GM15510 (cell line): ENCODE measurements at regions not wholly inside any gene's neighbourhood (a gene's known extent, or its start where the extent isn't known, plus 50 kb on each side); places are given as distances from the start of the nearest gene placed in this dataset.

Source experiments
- POLR2A ChIP-seq: IDR thresholded peaks from 3 replicates; pipeline ENCODE4 v1.6.1; 2011; ENCODE audit warnings: borderline replicate concordance; ENCODE audit not compliant: insufficient read length; ENCODE audit errors: extremely low read depth

DNA sequence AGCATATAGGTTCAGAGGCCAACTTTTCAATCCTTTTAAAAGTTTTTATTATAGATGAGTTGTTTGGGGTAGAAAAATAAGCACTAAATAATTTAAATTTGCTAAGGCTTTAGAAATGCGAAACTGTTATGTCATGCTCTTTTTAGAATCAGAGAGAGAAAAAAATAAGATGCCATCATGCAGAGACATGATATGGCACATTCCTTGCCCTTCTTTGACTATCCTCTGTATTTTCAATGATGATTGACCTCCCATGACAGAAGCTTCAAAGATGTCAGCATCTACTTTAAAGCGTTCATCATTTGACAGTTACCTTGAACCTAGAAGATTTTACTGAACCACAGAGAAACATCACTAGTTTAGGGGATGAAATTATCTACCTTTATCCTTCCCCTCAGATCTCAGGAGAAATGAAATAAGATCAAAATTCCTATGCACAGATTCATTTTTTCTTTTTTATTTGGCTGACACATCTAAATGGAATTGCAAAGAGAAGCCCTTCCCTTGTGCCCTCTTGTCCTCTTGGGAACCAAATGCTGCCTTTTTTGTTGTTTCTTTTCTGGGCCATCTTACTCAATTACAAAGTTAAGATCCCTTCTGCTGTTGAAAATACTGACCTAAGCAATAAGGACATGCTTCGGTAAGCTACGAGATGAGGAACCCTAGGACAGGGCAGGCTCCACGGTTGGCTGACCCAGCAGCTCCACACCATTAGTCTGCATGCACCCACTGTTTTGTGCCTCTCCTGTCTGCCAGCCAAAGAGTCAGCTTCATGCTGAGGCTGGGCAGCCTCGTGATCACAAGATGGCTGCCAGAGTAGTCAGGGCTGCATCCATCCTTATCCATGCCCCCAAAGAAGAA lies 289.7 kb upstream of the TPM1 start:
- TF ChIP-seq POLR2A, result no peak

DNA sequence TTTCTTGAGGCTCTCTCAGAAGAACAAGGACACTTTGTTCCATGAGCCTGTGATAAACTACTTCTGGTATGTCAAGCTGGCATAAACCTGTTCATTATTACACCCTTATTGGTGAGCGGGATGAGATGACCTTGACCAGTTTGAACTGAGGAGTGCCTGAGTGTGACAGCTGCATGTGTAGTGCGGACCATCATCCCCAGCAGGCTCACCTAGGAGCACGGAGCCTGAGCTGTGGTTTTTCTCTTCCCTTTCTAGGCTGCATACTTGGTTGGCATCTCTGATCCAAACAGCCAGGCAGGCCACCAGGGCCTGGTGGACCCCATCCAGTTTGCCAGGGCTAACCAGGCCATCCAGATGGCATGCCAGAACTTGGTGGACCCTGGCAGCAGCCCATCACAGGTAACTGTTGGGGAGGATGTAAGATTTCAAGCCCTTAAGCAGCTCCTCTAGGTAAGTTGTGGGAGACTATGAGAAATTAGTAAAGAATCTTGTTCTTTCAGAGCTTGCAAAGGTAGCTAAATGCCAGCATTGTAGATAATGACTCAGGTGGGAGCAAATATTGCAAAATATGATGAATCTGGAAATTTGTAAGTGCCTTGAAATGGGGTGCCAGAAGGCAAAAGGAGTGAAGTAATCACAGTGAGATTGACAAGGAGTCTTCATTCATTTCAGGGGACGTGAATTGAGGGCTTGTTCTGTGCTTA lies 288.9 kb upstream of the TPM1 start:
- TF ChIP-seq POLR2A, result no peak

DNA sequence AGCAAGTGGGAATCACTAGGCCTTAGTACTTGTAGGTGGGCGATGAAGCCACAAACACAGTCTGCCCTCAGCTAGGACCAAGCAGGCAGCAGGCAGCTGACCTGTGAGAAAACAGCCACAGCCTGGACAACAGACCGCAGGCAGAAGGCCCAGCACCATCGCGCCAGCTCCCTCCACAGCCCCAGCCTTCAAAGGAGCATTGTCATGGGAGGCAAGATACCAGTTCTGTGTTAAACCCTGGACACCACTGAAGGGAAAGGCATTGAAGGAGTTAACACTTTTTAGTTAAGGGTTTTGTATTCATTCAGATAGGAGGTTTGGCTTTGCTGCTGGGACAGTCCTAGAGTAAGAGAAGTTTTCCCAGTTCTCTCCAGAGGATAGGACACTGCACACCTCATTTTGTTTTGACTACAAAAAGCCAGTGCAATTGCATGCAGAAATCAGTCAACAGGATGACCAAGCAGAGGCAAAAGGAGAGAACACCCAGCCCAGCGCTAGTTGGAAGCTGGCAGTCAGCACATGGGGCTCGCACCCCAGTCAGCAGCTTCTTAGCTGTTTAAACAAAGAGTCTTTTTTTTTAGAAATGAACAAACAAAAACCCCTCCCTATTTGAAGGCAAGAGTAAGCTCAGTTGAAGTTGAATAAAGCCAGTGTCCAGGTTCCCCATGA lies 286.1 kb upstream of the TPM1 start:
- no peak for TF ChIP-seq POLR2A

DNA sequence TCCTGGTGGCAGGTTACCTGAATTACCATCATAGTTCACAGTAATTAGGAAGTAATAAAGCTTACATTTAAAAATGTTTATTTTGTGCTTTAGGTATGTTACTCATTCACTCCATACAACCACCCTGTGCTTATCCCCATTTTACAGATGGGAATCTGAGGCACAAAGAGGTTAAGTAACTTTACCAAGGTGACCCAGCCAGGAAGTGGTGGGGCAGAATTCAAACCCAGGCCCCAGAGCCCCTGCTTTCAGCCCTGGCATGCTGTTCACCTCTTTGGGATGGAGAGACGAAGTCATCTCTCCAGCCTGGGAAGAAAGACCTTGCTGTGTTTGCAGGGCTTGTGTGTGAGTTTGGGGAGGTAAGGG lies 285.6 kb upstream of the TPM1 start:
- no peak for TF ChIP-seq POLR2A

DNA sequence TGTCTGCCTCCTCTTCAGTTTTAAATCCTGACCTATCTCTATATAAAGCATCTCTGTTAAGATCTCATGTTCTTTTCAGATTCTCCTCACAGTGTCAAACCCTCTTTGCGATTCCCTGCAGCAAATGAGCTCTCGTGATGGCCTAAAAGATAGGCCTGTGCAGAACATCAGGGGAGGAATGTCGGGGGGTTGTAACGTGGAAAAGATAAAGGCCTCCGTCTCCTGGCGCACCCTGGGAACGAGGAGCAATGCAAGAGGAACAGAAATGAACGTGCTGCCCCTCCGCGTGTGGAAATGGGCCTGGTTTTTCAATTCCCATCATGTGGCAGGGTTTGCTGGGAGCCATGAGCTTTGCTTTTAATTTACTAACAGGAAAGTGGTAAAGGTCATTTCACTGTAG lies 285.0 kb upstream of the TPM1 start:
- no peak for TF ChIP-seq POLR2A

DNA sequence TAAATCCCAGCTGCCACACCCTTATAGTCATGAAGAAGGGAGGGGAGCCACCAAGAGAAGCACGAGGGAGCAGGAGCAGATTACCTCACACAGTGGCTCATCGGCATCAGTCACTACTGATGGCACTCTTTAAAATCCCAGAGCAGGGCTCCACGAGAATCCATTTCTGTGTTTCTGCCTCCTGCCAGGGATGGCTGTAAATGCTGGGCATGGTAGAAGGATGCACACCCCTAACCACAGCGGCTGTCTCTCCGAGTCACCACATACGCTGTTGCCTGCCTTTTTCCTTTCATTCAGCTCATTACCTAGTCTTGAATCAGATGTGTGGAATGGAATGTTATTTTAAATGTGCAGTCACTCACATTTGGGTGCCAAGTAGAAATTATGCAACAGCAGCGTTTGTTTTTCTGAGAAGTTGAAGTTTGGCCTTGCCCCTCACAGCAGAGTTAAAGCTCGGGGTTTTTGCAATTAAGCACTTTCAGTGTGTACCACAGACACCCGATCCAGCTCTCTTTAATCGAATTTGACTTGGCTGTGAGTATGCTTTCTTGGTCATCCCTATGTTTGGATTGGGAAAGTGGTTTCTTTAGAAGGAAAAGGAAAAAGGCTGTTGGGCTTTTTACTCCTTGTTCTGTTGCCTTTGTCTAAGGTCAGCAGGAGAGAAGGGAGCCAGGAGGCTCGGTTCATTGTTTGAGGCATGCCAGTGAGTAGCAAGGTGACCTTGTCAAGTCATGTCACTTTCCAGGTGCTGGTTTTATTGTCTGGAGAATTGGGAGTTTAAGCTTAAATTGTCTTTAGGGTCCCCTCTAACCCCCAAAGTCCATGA lies 284.2 kb upstream of the TPM1 start:
- no peak for TF ChIP-seq POLR2A

DNA sequence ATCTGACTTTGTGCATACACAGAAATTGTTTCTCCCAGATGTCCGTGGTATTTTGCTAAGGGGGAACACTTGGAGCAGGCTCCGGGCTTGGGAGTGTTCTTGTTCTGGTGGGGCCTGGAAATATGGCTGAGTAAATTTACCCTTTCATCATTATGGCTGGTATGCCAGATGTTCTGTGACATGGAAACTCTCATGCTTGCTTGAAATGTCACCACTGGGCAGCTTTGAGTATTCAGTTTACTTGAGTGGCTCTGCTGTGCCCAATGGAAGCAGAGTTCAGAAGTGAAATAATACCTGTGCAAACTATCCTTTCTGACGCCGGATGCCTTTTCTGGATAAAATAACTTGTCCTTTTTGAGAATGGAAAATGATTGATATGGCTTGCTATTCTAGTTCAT lies 283.6 kb upstream of the TPM1 start:
- TF ChIP-seq POLR2A, result no peak

DNA sequence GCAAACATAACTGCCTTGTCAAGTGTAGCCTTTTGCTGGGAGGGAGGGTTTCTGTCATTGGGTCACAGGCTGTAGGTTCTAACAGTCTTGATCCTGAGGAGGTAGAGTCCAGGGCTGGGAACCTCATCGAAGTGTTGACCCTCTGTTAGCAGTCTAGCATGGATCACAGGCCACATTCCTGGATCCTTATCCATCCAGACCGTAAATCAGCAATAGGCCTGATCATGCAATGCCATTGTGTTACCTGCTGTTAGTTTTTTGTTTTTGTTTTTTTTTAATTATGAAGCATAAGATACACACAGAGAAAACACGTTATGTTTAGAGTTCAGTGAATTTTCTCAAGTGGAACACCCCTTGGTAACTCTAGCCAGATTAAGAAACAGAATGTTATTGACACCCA lies 282.0 kb upstream of the TPM1 start:
- TF ChIP-seq POLR2A, result no peak

GRCh38 chr15:62765916-62766315 lies 276.6 kb upstream of the TPM1 start:
- TF ChIP-seq POLR2A, result no peak

GRCh38 chr15:62766599-62766998 lies 275.9 kb upstream of the TPM1 start:
- no peak for TF ChIP-seq POLR2A

GRCh38 chr15:62769604-62770003 lies 272.9 kb upstream of the TPM1 start:
- no peak for TF ChIP-seq POLR2A

- TF ChIP-seq POLR2A, result no peak
Measured at GRCh38 chr15:62770111-62770660, 272.4 kb upstream of the TPM1 start.

- TF ChIP-seq POLR2A, result no peak
Measured at GRCh38 chr15:62770752-62771151, 271.8 kb upstream of the TPM1 start.

DNA sequence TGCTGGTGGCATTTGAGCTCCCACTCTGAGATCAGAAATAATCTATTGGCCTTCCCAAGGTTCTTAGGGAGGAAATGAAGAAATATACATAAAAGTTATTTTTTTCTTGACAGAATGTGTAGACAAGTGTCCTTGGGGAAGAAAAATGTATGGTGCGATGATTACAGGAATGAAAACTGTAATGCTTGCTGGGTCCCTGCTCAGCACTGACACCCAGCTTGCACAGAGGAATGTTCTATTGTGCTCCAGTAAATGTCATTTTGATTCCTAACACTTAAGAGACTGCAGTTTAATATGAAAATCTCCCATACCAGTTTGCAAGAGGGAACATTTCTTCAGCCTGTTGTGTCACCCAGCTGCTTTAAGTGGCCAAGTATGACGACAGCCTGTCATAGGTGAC lies 271.3 kb upstream of the TPM1 start:
- no peak for TF ChIP-seq POLR2A
